Colonic mucosa (tissue), 4 donors: ENCODE measurements at regions not wholly inside any gene's neighbourhood (a gene's known extent, or its start where the extent isn't known, plus 50 kb on each side); places are given as distances from the start of the nearest gene placed in this dataset.

Experiments used
- DNase-seq: peaks from one replicate; pipeline ENCODE4 v3.0.0-alpha.2; 2020
- H3K27ac ChIP-seq: fragments of 200-600 bp; one replicate; pipeline ENCODE4 v1.8.0; 2021
- H3K27me3 ChIP-seq: fragments of 200-600 bp; one replicate; pipeline ENCODE4 v1.8.0; 2021
- H3K36me3 ChIP-seq: fragments of 200-600 bp; one replicate; pipeline ENCODE4 v1.8.0; 2021
- H3K4me1 ChIP-seq: fragments of 200-600 bp; one replicate; pipeline ENCODE4 v1.8.0; 2021; ENCODE audit warnings: mild to moderate bottlenecking
- H3K4me3 ChIP-seq: fragments of 200-600 bp; one replicate; pipeline ENCODE4 v1.8.0; 2021
- H3K9ac ChIP-seq, 2 donors: one replicate each; pipeline ENCODE4 v1.7.0; 2013; ENCODE audit warnings: control low read depth in 2 of 2, low read depth in 2 of 2, low read length in 2 of 2
- H3K9me3 ChIP-seq: fragments of 200-600 bp; one replicate; pipeline ENCODE4 v1.8.0; 2021
- CTCF ChIP-seq: fragments of 200-600 bp; IDR thresholded peaks from one replicate; pipeline ENCODE4 v1.8.0; 2022; ENCODE audit warnings: antibody characterized with exemption, mild to moderate bottlenecking
- intact Hi-C: fragments of 100-400 bp; cut with DNase I; formaldehyde crosslinking; loops from one replicate; pipeline ENCODE4 v1.14.1; 2022
- donor health status: healthy.
- donor health status: DM: no; HTN: no; CAD: no.
- donor health status: DM: no; HTN: no; CAD: no.

- DNase-seq = no peak
- no peaks in the 10 kb centered on the region for H3K27me3 ChIP-seq
- no peak overlapping the region for H3K27ac ChIP-seq
- H3K9ac ChIP-seq = no peak overlapping the region
- intact Hi-C loops = no loop called here
- TF ChIP-seq CTCF = no peak
- H3K4me1 ChIP-seq = no peaks in the 10 kb centered on the region
- H3K9me3 ChIP-seq = no peaks in the 10 kb centered on the region
- H3K36me3 ChIP-seq = no peaks in the 10 kb centered on the region
- H3K4me3 ChIP-seq = no peak overlapping the region
These were observed 913.8 kb downstream of the KCNMA1 start for GRCh38 chr10:76723844-76724243.

- Histone ChIP-seq H3K4me1 (no peaks in the 10 kb centered on the region), H3K9ac (no peak overlapping the region), H3K36me3 (no peaks in the 10 kb centered on the region), H3K9me3 (no peaks in the 10 kb centered on the region), H3K27me3 (no peaks in the 10 kb centered on the region), H3K4me3 (no peak overlapping the region), H3K27ac (no peak overlapping the region)
- intact Hi-C loops = no loop called here
- DNase-seq = no peak
- TF ChIP-seq CTCF = no peak
These were observed 915.6 kb downstream of the KCNMA1 start for GRCh38 chr10:76721891-76722505.

- intact Hi-C loops = no loop called here
- H3K4me1 ChIP-seq = no peaks in the 10 kb centered on the region
- no peaks in the 10 kb centered on the region for H3K9me3 ChIP-seq
These were observed 918.6 kb downstream of the KCNMA1 start for GRCh38 chr10:76719006-76719405.

GRCh38 chr10:76717141-76717540 lies 920.5 kb downstream of the KCNMA1 start:
- TF ChIP-seq CTCF = no peak
- Histone ChIP-seq H3K9me3 (no peaks in the 10 kb centered on the region), H3K4me1 (no peaks in the 10 kb centered on the region), H3K4me3 (no peak overlapping the region), H3K9ac (no peak overlapping the region), H3K27ac (no peak overlapping the region), H3K27me3 (no peaks in the 10 kb centered on the region), H3K36me3 (no peaks in the 10 kb centered on the region)
- DNase-seq = no peak
- intact Hi-C loops = no loop called here

More at GRCh38 chr10:76719006-76719405, 918.6 kb downstream of the KCNMA1 start:
- Histone ChIP-seq H3K27me3 (no peaks in the 10 kb centered on the region), H3K27ac (no peak overlapping the region), H3K9ac (no peak overlapping the region), H3K4me3 (no peak overlapping the region), H3K36me3 (no peaks in the 10 kb centered on the region)
- DNase-seq = no peak
- TF ChIP-seq CTCF = no peak

- DNase-seq = no peak
- no peaks in the 10 kb centered on the region for H3K36me3 ChIP-seq
- intact Hi-C loops = no loop called here
- no peaks in the 10 kb centered on the region for H3K4me1 ChIP-seq
- H3K4me3 ChIP-seq = no peak overlapping the region
- H3K27me3 ChIP-seq = no peaks in the 10 kb centered on the region
- no peak overlapping the region for H3K9ac ChIP-seq
- no peak for TF ChIP-seq CTCF
- no peaks in the 10 kb centered on the region for H3K9me3 ChIP-seq
- no peak overlapping the region for H3K27ac ChIP-seq
These were observed 926.2 kb downstream of the KCNMA1 start for GRCh38 chr10:76711222-76711997.
